ENCODE measurements at regions not wholly inside any gene's neighbourhood (a gene's known extent, or its start where the extent isn't known, plus 50 kb on each side); places are given as distances from the start of the nearest gene placed in this dataset.
"Not testable (repeated sequence)": the region's sequence is repeated elsewhere in the genome, so short reads cannot be mapped to it uniquely, and the experiment has no call there.

- FAIRE-seq: no peak
Observed at GRCh38 chr2:144648837-144649465, 129.0 kb upstream of the ZEB2 start.

- no peak for FAIRE-seq
Observed at GRCh38 chr2:144645083-144645778, 125.3 kb upstream of the ZEB2 start.

GRCh38 chr2:144644549-144644948 lies 124.6 kb upstream of the ZEB2 start:
- FAIRE-seq: no peak

GRCh38 chr2:144643537-144644336 lies 123.8 kb upstream of the ZEB2 start:
- no peak for FAIRE-seq

- FAIRE-seq: no peak
Observed at GRCh38 chr2:144642856-144643255, 122.9 kb upstream of the ZEB2 start.

GRCh38 chr2:144642131-144642530 lies 122.2 kb upstream of the ZEB2 start:
- FAIRE-seq: no peak

GRCh38 chr2:144638250-144638649 lies 118.3 kb upstream of the ZEB2 start:
- FAIRE-seq: not testable (repeated sequence)

- FAIRE-seq: not testable (repeated sequence)
Observed at GRCh38 chr2:144636860-144637259, 116.9 kb upstream of the ZEB2 start.

GRCh38 chr2:144632809-144633208 lies 112.9 kb upstream of the ZEB2 start:
- no peak for FAIRE-seq

GRCh38 chr2:144631636-144632035 lies 111.7 kb upstream of the ZEB2 start:
- no peak for FAIRE-seq

- no peak for FAIRE-seq
Observed at GRCh38 chr2:144630459-144631215, 110.7 kb upstream of the ZEB2 start.

- no peak for FAIRE-seq
Observed at GRCh38 chr2:144629935-144630334, 110.0 kb upstream of the ZEB2 start.

GRCh38 chr2:144628566-144628965 lies 108.6 kb upstream of the ZEB2 start:
- FAIRE-seq: no peak

GRCh38 chr2:144625626-144626025 lies 105.7 kb upstream of the ZEB2 start:
- no peak for FAIRE-seq

GRCh38 chr2:144625226-144625625 lies 105.3 kb upstream of the ZEB2 start:
- no peak for FAIRE-seq

GRCh38 chr2:144624451-144624850 lies 104.5 kb upstream of the ZEB2 start:
- FAIRE-seq: no peak

- not testable (repeated sequence) for FAIRE-seq
Observed at GRCh38 chr2:144622373-144622772, 102.5 kb upstream of the ZEB2 start.

GRCh38 chr2:144621266-144621665 lies 101.3 kb upstream of the ZEB2 start:
- no peak for FAIRE-seq

- no peak for FAIRE-seq
Observed at GRCh38 chr2:144619760-144620159, 99.8 kb upstream of the ZEB2 start.

- FAIRE-seq: not testable (repeated sequence)
Observed at GRCh38 chr2:144617171-144617570, 97.3 kb upstream of the ZEB2 start.

- FAIRE-seq: peak; percentile 5
Observed at GRCh38 chr2:144615866-144616565, 96.1 kb upstream of the ZEB2 start.

- no peak for FAIRE-seq
Observed at GRCh38 chr2:144607891-144608521, 88.1 kb upstream of the ZEB2 start.

Data from colon (tissue), 2 donors.